Natural killer cell (primary cell): ENCODE measurements at regions not wholly inside any gene's neighbourhood (a gene's known extent, or its start where the extent isn't known, plus 50 kb on each side); places are given as distances from the start of the nearest gene placed in this dataset.
"Not testable (repeated sequence)": the region's sequence is repeated elsewhere in the genome, so short reads cannot be mapped to it uniquely, and the experiment has no call there.

Source experiments
- ATAC-seq, 3 donors: fragments of 150-1000 bp in 2 of 3; fragments of 200-7000 bp in 1 of 3; cut with Tn5 transposase; 1 replicate in 1 of 3; 2 replicates in 2 of 3; pipeline ENCODE4 v1.10.0; 2021; ENCODE audit warnings: mild to moderate bottlenecking in 2 of 3, moderate library complexity in 2 of 3
- DNase-seq, 2 donors: peaks; one replicate each; pipeline versions ENCODE4 v3.0.0 to v3.0.0-alpha.2; 2013 to 2021; ENCODE audit warnings: mixed read lengths in 1 of 2
- H3K27ac ChIP-seq: one replicate; pipeline ENCODE4 v1.5.1; 2013; ENCODE audit warnings: mild to moderate bottlenecking, low read length
- H3K27me3 ChIP-seq: one replicate; pipeline ENCODE4 v1.6.1; 2013; ENCODE audit warnings: low read length; ENCODE audit not compliant: control insufficient read depth, insufficient read depth
- H3K36me3 ChIP-seq: one replicate; pipeline ENCODE4 v1.6.1; 2013; ENCODE audit warnings: low read length; ENCODE audit not compliant: control insufficient read depth, insufficient read depth
- H3K4me1 ChIP-seq: one replicate; pipeline ENCODE4 v1.6.1; 2013; ENCODE audit warnings: low read length; ENCODE audit not compliant: control insufficient read depth, insufficient read depth
- H3K4me3 ChIP-seq: one replicate; pipeline ENCODE4 v1.5.1; 2013; ENCODE audit warnings: low read length
- H3K9me3 ChIP-seq: one replicate; pipeline ENCODE4 v1.6.1; 2013; ENCODE audit warnings: low read length; ENCODE audit not compliant: control insufficient read depth, insufficient read depth
- H3K27ac Mint-ChIP-seq, 2 donors: one replicate each; pipeline ENCODE4 v1.8.0; 2022; ENCODE audit warnings: mild to moderate bottlenecking in 2 of 2, mixed read lengths in 2 of 2, moderate library complexity in 1 of 2
- H3K27me3 Mint-ChIP-seq, 2 donors: one replicate each; pipeline ENCODE4 v1.8.0; 2022; ENCODE audit warnings: low read depth in 2 of 2, mixed read lengths in 2 of 2
- H3K36me3 Mint-ChIP-seq: one replicate; pipeline ENCODE4 v1.8.0; 2022; ENCODE audit warnings: mixed read lengths
- H3K4me1 Mint-ChIP-seq, 2 donors: one replicate each; pipeline ENCODE4 v1.8.0; 2022; ENCODE audit warnings: mixed read lengths in 2 of 2
- H3K4me3 Mint-ChIP-seq: one replicate; pipeline ENCODE4 v1.8.0; 2022; ENCODE audit warnings: mild to moderate bottlenecking, moderate library complexity, mixed read lengths
- H3K9me3 Mint-ChIP-seq, 2 donors: one replicate each; pipeline ENCODE4 v1.8.0; 2022; ENCODE audit warnings: mixed read lengths in 2 of 2
- WGBS: methylation state at CpG from one replicate; pipeline ENCODE4 v1.1.7; 2013; ENCODE audit warnings: missing lambda C conversion rate; ENCODE audit not compliant: insufficient coverage; 5-methylcytosine and 5-hydroxymethylcytosine counted together
- intact Hi-C: fragments of 100-400 bp; cut with micrococcal nuclease; formaldehyde crosslinking; loops from one replicate; pipeline ENCODE4 v1.14.2; 2022
- TF ChIP-seq, protein P1 (sequence below): fragments of 200-600 bp; IDR thresholded peaks from one replicate; pipeline ENCODE4 v1.8.0; 2022; ENCODE audit warnings: antibody characterized with exemption

DNA sequence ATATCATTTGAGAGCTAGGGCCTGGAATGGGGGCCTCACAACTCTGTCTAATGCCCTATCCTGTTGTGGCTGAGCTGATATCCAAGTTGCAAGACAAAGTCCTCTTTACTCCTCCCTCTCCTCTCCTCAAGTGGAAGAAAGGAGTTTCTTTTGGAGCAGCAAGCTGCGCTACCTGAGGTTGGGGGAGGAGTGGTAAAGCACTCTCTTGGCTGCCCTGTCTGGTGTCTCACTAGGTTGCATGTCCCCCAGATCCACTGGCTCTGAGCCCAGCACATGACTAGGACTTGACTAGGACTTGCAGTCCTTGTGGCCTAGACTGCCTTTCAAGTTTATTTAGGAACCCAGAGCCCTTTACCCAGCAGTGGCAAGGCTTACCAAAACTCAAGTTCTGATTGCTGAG lies 141.1 kb upstream of the SETMAR start:
- Histone ChIP-seq H3K27me3 (no peaks in the 10 kb centered on the region), H3K4me3 (no peak overlapping the region), H3K9me3 (no peaks in the 10 kb centered on the region), H3K4me1 (no peaks in the 10 kb centered on the region), H3K27ac (no peak overlapping the region), H3K36me3 (no peaks in the 10 kb centered on the region)
- ATAC-seq (no peak), DNase-seq (no peak)
- H3K9me3 Mint-ChIP-seq = peaks cover 7 to 12% of the 10 kb centered on the region in 2 donors
- no peaks in the 10 kb centered on the region for H3K4me1 Mint-ChIP-seq
- H3K27me3 Mint-ChIP-seq = no peaks in the 10 kb centered on the region
- TF ChIP-seq, protein P1, sequence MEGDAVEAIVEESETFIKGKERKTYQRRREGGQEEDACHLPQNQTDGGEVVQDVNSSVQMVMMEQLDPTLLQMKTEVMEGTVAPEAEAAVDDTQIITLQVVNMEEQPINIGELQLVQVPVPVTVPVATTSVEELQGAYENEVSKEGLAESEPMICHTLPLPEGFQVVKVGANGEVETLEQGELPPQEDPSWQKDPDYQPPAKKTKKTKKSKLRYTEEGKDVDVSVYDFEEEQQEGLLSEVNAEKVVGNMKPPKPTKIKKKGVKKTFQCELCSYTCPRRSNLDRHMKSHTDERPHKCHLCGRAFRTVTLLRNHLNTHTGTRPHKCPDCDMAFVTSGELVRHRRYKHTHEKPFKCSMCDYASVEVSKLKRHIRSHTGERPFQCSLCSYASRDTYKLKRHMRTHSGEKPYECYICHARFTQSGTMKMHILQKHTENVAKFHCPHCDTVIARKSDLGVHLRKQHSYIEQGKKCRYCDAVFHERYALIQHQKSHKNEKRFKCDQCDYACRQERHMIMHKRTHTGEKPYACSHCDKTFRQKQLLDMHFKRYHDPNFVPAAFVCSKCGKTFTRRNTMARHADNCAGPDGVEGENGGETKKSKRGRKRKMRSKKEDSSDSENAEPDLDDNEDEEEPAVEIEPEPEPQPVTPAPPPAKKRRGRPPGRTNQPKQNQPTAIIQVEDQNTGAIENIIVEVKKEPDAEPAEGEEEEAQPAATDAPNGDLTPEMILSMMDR = no peak
- H3K4me3 Mint-ChIP-seq = no peak overlapping the region
- no peaks in the 10 kb centered on the region for H3K36me3 Mint-ChIP-seq
- WGBS = 92% methylated on average over 1 of the region's 1 CpG
- H3K27ac Mint-ChIP-seq = no peak overlapping the region
- intact Hi-C loops = no loop called here

DNA sequence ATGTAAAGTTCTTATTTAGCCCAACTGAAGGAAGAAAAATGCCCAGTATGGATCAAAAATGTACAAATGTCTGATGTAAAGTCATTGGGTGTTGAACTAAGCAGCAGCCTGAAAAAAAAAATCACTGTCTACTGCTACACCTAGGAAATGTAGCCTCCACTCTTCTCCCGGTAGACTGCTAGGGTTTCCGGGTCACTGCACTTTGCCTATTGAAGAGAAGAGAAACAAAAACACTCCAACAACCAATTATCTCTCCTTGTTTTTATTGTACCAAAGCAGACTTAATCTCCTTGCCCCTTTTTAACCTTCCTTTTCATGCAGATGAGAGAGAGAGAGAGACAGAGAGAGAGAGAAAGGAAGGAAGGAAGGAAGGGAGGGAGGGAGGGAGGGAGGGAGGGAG lies 140.2 kb upstream of the SETMAR start:
- Histone ChIP-seq H3K4me1 (no peaks in the 10 kb centered on the region), H3K27me3 (no peaks in the 10 kb centered on the region), H3K36me3 (no peaks in the 10 kb centered on the region), H3K4me3 (no peak overlapping the region), H3K27ac (no peak overlapping the region), H3K9me3 (no peaks in the 10 kb centered on the region)
- Mint-ChIP-seq H3K27ac (no peak overlapping the region), H3K27me3 (no peaks in the 10 kb centered on the region), H3K9me3 (peaks cover 7 to 12% of the 10 kb centered on the region in 2 donors), H3K4me3 (no peak overlapping the region), H3K4me1 (no peaks in the 10 kb centered on the region), H3K36me3 (no peaks in the 10 kb centered on the region)
- intact Hi-C loops = no loop called here
- no peak for ATAC-seq
- DNase-seq = no peak
- TF ChIP-seq, protein P1 = no peak
- WGBS = 94% methylated on average over 2 of the region's 2 CpGs

DNA sequence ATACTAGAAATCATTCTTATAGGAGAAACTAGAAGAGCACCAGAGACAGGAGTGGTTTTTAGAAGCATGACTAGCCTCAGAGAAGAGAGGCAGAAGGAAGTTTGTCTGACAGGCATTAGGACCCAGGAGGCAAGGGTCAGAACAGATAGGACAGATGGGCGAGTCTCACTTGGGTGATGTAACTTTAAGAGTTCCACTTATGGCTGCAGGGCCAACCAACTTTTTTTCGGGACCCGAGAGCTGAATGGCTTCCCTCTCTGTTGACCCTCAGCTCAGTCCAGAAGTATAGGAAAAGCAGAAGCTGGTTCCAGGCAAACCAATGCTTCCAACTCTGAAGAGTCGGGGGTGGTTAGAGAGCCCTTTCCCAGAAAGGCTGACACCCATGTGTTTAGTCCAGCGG lies 136.6 kb upstream of the SETMAR start:
- H3K9me3 Mint-ChIP-seq = peaks cover 4 to 8% of the 10 kb centered on the region in 2 donors
- no peak overlapping the region for H3K4me3 Mint-ChIP-seq
- Histone ChIP-seq H3K27me3 (no peaks in the 10 kb centered on the region), H3K9me3 (no peaks in the 10 kb centered on the region), H3K27ac (no peak overlapping the region), H3K36me3 (no peaks in the 10 kb centered on the region), H3K4me1 (no peaks in the 10 kb centered on the region), H3K4me3 (no peak overlapping the region)
- peaks cover 0 to 2% of the 10 kb centered on the region in 2 donors for H3K27me3 Mint-ChIP-seq
- no peak overlapping the region for H3K27ac Mint-ChIP-seq
- no peaks in the 10 kb centered on the region for H3K4me1 Mint-ChIP-seq
- ATAC-seq (no peak), DNase-seq (no peak)
- intact Hi-C loops = no loop called here
- TF ChIP-seq, protein P1 = no peak
- WGBS = 95% methylated on average over 5 of the region's 5 CpGs
- no peaks in the 10 kb centered on the region for H3K36me3 Mint-ChIP-seq

DNA sequence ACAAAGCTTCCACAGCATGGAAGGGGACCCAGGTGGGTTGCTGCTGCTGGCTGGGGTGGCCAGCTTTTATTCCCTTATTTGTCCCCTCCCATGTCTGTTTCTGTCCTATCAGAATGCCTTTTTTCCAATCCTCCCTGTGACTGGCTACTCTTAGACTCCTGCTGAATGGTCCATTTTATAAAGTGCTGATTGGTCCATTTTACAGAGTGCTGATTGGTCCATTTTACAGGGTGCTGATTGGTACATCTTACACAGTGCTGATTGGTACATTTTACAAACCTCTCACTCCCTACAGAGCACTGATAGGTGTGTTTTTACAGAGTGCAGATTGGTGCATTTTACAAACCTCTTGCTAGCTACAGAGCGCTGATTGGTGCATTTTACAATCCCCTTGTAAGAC lies 135.9 kb upstream of the SETMAR start:
- H3K36me3 ChIP-seq, H3K4me1 ChIP-seq, intact Hi-C loops, H3K4me3 ChIP-seq, H3K27me3 Mint-ChIP-seq, H3K9me3 Mint-ChIP-seq, H3K9me3 ChIP-seq, H3K4me3 Mint-ChIP-seq, H3K27me3 ChIP-seq, H3K27ac Mint-ChIP-seq, ATAC-seq, H3K27ac ChIP-seq, H3K4me1 Mint-ChIP-seq, DNase-seq, H3K36me3 Mint-ChIP-seq: not testable (repeated sequence)
- 86% methylated on average over 1 of the region's 1 CpG for WGBS
